NCI-H460 (cell line): ENCODE measurements at regions not wholly inside any gene's neighbourhood (a gene's known extent, or its start where the extent isn't known, plus 50 kb on each side); places are given as distances from the start of the nearest gene placed in this dataset.
"Not testable (repeated sequence)": the region's sequence is repeated elsewhere in the genome, so short reads cannot be mapped to it uniquely, and the experiment has no call there.

Experiments used
- DNase-seq: peaks from one replicate; pipeline ENCODE4 v3.0.0-alpha.2; 2016; ENCODE audit warnings: low read depth; ENCODE audit errors: extremely low read depth

GRCh38 chr4:57219431-57219830, 109.2 kb upstream of the IGFBP7 start:
- no peak for DNase-seq

- DNase-seq = no peak
Observed at GRCh38 chr4:57214654-57215411, 104.6 kb upstream of the IGFBP7 start.

DNA sequence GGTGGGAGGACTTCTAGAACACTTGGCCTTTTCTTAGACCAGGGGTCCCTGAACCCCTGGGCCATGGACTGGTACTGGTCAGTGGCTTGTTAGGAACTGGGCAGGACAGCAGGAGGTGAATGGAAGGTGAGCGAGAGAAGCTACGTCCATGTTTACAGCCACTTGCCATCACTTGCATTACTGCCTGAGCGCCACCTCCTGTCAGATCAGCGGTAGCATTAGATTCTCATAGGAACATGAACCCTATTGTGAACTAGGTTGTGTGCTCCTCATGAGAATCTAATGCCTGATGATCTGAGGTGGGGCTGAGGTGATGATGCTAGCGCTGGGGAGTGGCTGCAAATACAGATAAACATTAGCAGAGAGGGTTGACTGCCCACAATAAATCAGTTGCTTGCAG, 100.9 kb upstream of the IGFBP7 start:
- DNase-seq = no peak

GRCh38 chr4:57206172-57206571, 96.0 kb upstream of the IGFBP7 start:
- no peak for DNase-seq

- DNase-seq = no peak
Observed at GRCh38 chr4:57205580-57205979, 95.4 kb upstream of the IGFBP7 start.

DNA sequence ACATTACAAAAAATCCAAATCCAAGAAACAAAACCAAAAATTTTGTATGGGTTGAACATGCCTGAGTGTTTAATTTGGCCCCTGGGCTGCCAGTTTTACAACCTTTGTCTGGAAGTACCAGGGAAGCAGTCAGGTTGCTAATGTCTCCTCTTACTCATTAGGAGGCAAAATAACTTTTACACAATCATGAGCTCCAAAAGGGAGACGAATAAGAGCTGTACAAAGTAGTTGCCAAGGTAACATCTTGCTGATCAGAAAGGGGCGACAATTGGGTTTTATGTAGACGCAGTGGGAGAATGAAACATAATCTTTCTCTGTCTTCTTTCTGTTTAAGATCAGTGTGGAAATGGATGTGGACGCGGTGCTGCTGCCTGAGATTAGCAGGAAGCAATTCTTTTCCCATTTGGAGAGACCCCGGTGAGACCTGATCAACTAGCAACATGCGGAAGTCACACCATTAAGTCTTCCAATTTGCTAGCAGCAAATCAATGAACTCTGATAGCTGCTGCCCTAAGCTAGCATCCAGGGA, 90.7 kb upstream of the IGFBP7 start:
- no peak for DNase-seq

GRCh38 chr4:57199267-57199666, 89.1 kb upstream of the IGFBP7 start:
- DNase-seq = no peak

- DNase-seq = no peak
Observed at GRCh38 chr4:57195622-57196021, 85.4 kb upstream of the IGFBP7 start.

- no peak for DNase-seq
Observed at GRCh38 chr4:57194068-57194611, 84.0 kb upstream of the IGFBP7 start.

- DNase-seq = no peak
Observed at GRCh38 chr4:57193209-57193810, 83.1 kb upstream of the IGFBP7 start.

GRCh38 chr4:57191523-57192034, 81.4 kb upstream of the IGFBP7 start:
- no peak for DNase-seq

GRCh38 chr4:57190601-57191481, 80.7 kb upstream of the IGFBP7 start:
- DNase-seq = peak; percentile 9

DNA sequence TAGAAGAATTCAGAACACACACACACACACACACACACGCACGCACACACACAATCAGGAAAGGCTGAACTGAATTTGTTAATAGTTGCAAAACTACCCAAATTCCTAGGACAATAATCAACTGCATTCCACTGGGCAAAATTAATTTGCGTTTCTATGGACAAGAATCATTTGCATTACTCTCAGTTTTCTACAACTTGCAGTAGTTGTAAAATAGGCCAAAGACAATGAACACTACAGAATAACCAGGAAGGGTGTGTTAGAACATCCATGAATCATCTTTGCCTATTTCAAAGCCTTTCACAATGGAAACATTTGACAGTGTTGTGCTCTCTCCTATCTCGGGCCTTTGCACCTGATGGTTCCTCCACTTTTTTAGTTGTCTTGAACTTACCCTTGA, 77.1 kb upstream of the IGFBP7 start:
- no peak for DNase-seq

GRCh38 chr4:57184378-57185029, 74.3 kb upstream of the IGFBP7 start:
- no peak for DNase-seq

DNA sequence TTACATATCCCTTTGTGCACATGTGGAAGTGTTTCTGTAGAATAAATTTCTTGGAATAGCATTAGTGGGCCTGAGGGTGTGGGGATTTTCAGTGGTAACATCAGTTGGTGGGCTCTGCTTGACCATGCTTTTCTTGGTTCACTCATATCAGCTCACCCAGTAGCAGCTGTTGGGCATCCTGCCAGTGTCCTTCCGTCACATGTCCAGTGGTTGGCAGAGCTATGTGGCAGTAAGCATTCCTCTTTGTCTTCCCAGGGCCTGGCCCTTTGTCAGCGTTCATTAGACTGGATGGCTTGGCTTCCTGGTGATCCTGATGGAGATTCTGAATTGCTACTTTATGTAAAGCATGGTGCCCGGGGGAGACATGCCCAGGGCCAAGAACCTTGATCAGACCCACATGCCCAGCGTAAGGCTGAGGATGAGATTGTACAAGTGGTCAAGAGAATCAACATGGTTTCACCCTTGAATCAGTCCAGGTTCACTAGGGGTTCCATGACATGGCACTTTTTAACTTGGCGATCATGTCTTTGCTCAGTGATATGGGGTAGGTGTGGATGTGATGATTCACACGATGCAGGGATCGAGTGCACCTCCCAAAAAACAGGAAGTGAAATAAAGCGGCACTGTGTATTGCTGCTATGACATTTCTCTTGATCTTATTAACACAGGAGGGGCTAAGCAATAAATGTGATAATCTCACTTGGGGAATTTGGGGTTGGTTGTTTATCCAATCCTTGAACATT, 72.1 kb upstream of the IGFBP7 start:
- no peak for DNase-seq

DNA sequence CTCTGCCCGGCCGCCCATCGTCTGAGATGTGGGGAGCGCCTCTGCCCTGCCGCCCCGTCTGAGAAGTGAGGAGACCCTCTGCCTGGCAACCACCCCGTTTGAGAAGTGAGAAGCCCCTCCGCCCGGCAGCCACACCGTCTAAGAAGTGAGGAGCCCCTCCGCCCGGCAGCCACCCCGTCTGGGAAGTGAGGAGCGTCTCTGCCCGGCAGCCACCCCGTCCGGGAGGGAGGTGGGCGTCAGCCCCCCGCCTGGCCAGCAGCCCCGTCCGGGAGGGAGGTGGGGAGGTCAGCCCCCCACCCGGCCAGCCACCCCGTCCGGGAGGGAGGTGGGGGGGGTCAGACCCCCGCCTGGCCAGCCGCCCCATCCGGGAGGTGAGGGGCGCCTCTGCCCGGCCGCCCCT, 63.0 kb upstream of the IGFBP7 start:
- not testable (repeated sequence) for DNase-seq

GRCh38 chr4:57172065-57172464, 61.9 kb upstream of the IGFBP7 start:
- no peak for DNase-seq

- DNase-seq = no peak
Observed at GRCh38 chr4:57168982-57169381, 58.8 kb upstream of the IGFBP7 start.
